Erythroblast (primary cell): ENCODE measurements at regions not wholly inside any gene's neighbourhood (a gene's known extent, or its start where the extent isn't known, plus 50 kb on each side); places are given as distances from the start of the nearest gene placed in this dataset.

Experiments used
- DNase-seq, 2 experiments: peaks; one replicate each; lab custom pipeline; 2025; lab: John Stamatoyannopoulos, UW
- GATA1 ChIP-seq: IDR thresholded peaks from 2 replicates; pipeline ENCODE4 v1.6.1; 2011; ENCODE audit warnings: low read depth, mild to moderate bottlenecking, control low read depth, low read length, moderate library complexity
- POLR2A ChIP-seq: IDR thresholded peaks from 2 replicates; pipeline ENCODE4 v1.6.1; 2011; ENCODE audit warnings: mild to moderate bottlenecking, low read length

- TF ChIP-seq GATA1 (no peak), POLR2A (no peak)
- DNase-seq = no peak
These were observed 61.1 kb upstream of the TAS2R1 start for GRCh38 chr5:9691261-9691660.

- no peak for TF ChIP-seq GATA1
- TF ChIP-seq POLR2A = no peak
- no peak for DNase-seq
These were observed 60.6 kb upstream of the TAS2R1 start for GRCh38 chr5:9690751-9691150.

GRCh38 chr5:9686216-9686615, 56.1 kb upstream of the TAS2R1 start:
- TF ChIP-seq POLR2A = no peak
- no peak for TF ChIP-seq GATA1
- no peak for DNase-seq

- DNase-seq = no peak
- TF ChIP-seq POLR2A (no peak), GATA1 (no peak)
These were observed 51.6 kb upstream of the TAS2R1 start for GRCh38 chr5:9681706-9682105.
